SU-DHL-6 (cell line): ENCODE measurements at regions not wholly inside any gene's neighbourhood (a gene's known extent, or its start where the extent isn't known, plus 50 kb on each side); places are given as distances from the start of the nearest gene placed in this dataset.

Experiments used
- CTCF ChIP-seq: fragments of 200-600 bp; sonication (generic); IDR thresholded peaks from one replicate; pipeline ENCODE4 v1.5.1; 2017; ENCODE audit warnings: antibody characterized with exemption, mild to moderate bottlenecking, low read length, moderate library complexity; ENCODE audit not compliant: insufficient read depth, poor library complexity, severe bottlenecking
- EZH2phosphoT487 ChIP-seq: fragments of 200-600 bp; sonication (generic), shearing (Covaris generic); conservative IDR thresholded peaks from 2 replicates; pipeline ENCODE4 v1.6.1; 2018; ENCODE audit warnings: mild to moderate bottlenecking, antibody characterized with exemption, low read length, moderate library complexity, mixed read lengths

- no peak for TF ChIP-seq CTCF
- no peak for TF ChIP-seq EZH2phosphoT487
Observed at GRCh38 chr16:74113545-74113944, 183.1 kb upstream of the PSMD7 start.
